CD8-positive, alpha-beta memory T cell (primary cell): ENCODE measurements at regions not wholly inside any gene's neighbourhood (a gene's known extent, or its start where the extent isn't known, plus 50 kb on each side); places are given as distances from the start of the nearest gene placed in this dataset.
"Not testable (repeated sequence)": the region's sequence is repeated elsewhere in the genome, so short reads cannot be mapped to it uniquely, and the experiment has no call there.

ENCODE experiments used
- CTCF ChIA-PET: fragments of 350-600 bp; sonication (Branson Sonifier 250); formaldehyde crosslinking; loops from one replicate; lab custom pipeline; 2021; ENCODE audit warnings: antibody characterized with exemption; lab: Charles Lee
- POLR2A ChIA-PET: fragments of 350-600 bp; sonication (Branson Sonifier 250); formaldehyde crosslinking; loops from one replicate; lab custom pipeline; 2021; ENCODE audit warnings: antibody characterized with exemption; lab: Charles Lee
- DNase-seq, 5 donors: peaks; one replicate each; pipeline versions ENCODE4 v3.0.0 to v3.0.0-alpha.2; 2020 to 2022; ENCODE audit warnings: mixed read lengths in 1 of 5
- H3K27ac ChIP-seq: one replicate; pipeline ENCODE4 v1.7.0; 2013; ENCODE audit warnings: low read depth, mild to moderate bottlenecking, low read length, moderate library complexity
- H3K27me3 ChIP-seq: 2 replicates; pipeline ENCODE4 v1.7.0; 2013; ENCODE audit warnings: low read length, mild to moderate bottlenecking; ENCODE audit not compliant: insufficient read depth, poor library complexity, severe bottlenecking
- H3K36me3 ChIP-seq: 2 replicates; pipeline ENCODE4 v1.7.0; 2013; ENCODE audit warnings: mild to moderate bottlenecking, low read length, moderate library complexity; ENCODE audit not compliant: insufficient read depth
- H3K4me1 ChIP-seq: 2 replicates; pipeline ENCODE4 v1.7.0; 2013; ENCODE audit warnings: mild to moderate bottlenecking, low read length, moderate library complexity; ENCODE audit not compliant: insufficient read depth
- H3K4me3 ChIP-seq: 2 replicates; pipeline ENCODE4 v1.7.0; 2013; ENCODE audit warnings: mild to moderate bottlenecking, low read length
- H3K9me3 ChIP-seq: 2 replicates; pipeline ENCODE4 v1.7.0; 2013; ENCODE audit warnings: mild to moderate bottlenecking, low read length
- H3K27ac Mint-ChIP-seq, 8 donors: one replicate each; pipeline ENCODE4 v1.8.0; 2020 to 2021; ENCODE audit warnings: mixed read lengths in 8 of 8, mild to moderate bottlenecking in 6 of 8, inconsistent platforms in 3 of 8, moderate library complexity in 3 of 8
- H3K27me3 Mint-ChIP-seq, 2 donors: one replicate each; pipeline ENCODE4 v1.8.0; 2020 to 2021; ENCODE audit warnings: mixed read lengths in 2 of 2, mild to moderate bottlenecking in 1 of 2, moderate library complexity in 1 of 2
- H3K36me3 Mint-ChIP-seq, 3 donors: one replicate each; pipeline ENCODE4 v1.8.0; 2020 to 2021; ENCODE audit warnings: mixed read lengths in 3 of 3, inconsistent platforms in 1 of 3, mild to moderate bottlenecking in 1 of 3
- H3K4me1 Mint-ChIP-seq, 3 donors: one replicate each; pipeline ENCODE4 v1.8.0; 2020 to 2021; ENCODE audit warnings: mixed read lengths in 3 of 3, inconsistent platforms in 1 of 3, mild to moderate bottlenecking in 1 of 3
- H3K4me3 Mint-ChIP-seq, 7 donors: one replicate each; pipeline ENCODE4 v1.8.0; 2020 to 2021; ENCODE audit warnings: mixed read lengths in 7 of 7, mild to moderate bottlenecking in 6 of 7, moderate library complexity in 4 of 7, inconsistent platforms in 2 of 7
- H3K9me3 Mint-ChIP-seq, 5 donors: one replicate each; pipeline ENCODE4 v1.8.0; 2020 to 2022; ENCODE audit warnings: mixed read lengths in 5 of 5, mild to moderate bottlenecking in 3 of 5, moderate library complexity in 2 of 5, inconsistent platforms in 1 of 5

GRCh38 chr13:83691966-83692365 lies 190.3 kb downstream of the SLITRK1 start:
- H3K4me1 Mint-ChIP-seq, result no peaks in the 10 kb centered on the region

GRCh38 chr13:83681547-83681946 lies 200.7 kb downstream of the SLITRK1 start:
- peaks cover 0 to 6% (median 0%) of the 10 kb centered on the region in 5 donors for H3K9me3 Mint-ChIP-seq
- H3K27ac ChIP-seq, result no peak overlapping the region
- no peak overlapping the region for H3K27ac Mint-ChIP-seq
- no peak overlapping the region for H3K4me3 ChIP-seq
- POLR2A ChIA-PET, result no interaction called here
- H3K4me1 ChIP-seq, result no peaks in the 10 kb centered on the region
- H3K9me3 ChIP-seq, result no peaks in the 10 kb centered on the region
- no peaks in the 10 kb centered on the region for H3K36me3 ChIP-seq
- no peaks in the 10 kb centered on the region for H3K4me1 Mint-ChIP-seq
- no peaks in the 10 kb centered on the region for H3K27me3 Mint-ChIP-seq
- DNase-seq, result no peak
- no peak overlapping the region for H3K4me3 Mint-ChIP-seq
- no peaks in the 10 kb centered on the region for H3K36me3 Mint-ChIP-seq
- CTCF ChIA-PET, result no interaction called here
- no peaks in the 10 kb centered on the region for H3K27me3 ChIP-seq

More at GRCh38 chr13:83691966-83692365, 190.3 kb downstream of the SLITRK1 start:
- DNase-seq, result no peak
- peaks cover 0 to 4% (median 0%) of the 10 kb centered on the region in 5 donors for H3K9me3 Mint-ChIP-seq
- no peak overlapping the region for H3K4me3 ChIP-seq
- H3K4me3 Mint-ChIP-seq, result no peak overlapping the region
- no peak overlapping the region for H3K27ac Mint-ChIP-seq
- no peaks in the 10 kb centered on the region for H3K27me3 Mint-ChIP-seq
- no peaks in the 10 kb centered on the region for H3K9me3 ChIP-seq
- no peaks in the 10 kb centered on the region for H3K36me3 ChIP-seq
- H3K27ac ChIP-seq, result no peak overlapping the region
- no peaks in the 10 kb centered on the region for H3K36me3 Mint-ChIP-seq
- ChIA-PET POLR2A (no interaction called here), CTCF (no interaction called here)
- no peaks in the 10 kb centered on the region for H3K4me1 ChIP-seq
- H3K27me3 ChIP-seq, result no peaks in the 10 kb centered on the region

GRCh38 chr13:83677985-83678384 lies 204.3 kb downstream of the SLITRK1 start:
- H3K4me1 Mint-ChIP-seq, result no peaks in the 10 kb centered on the region
- no peaks in the 10 kb centered on the region for H3K36me3 ChIP-seq
- H3K4me3 Mint-ChIP-seq, result no peak overlapping the region
- POLR2A ChIA-PET, result no interaction called here
- no peaks in the 10 kb centered on the region for H3K4me1 ChIP-seq
- no peak overlapping the region for H3K27ac Mint-ChIP-seq
- H3K9me3 Mint-ChIP-seq, result peaks cover 0 to 5% (median 0%) of the 10 kb centered on the region in 5 donors
- CTCF ChIA-PET, result no interaction called here
- no peaks in the 10 kb centered on the region for H3K27me3 Mint-ChIP-seq
- H3K9me3 ChIP-seq, result no peaks in the 10 kb centered on the region
- DNase-seq, result no peak
- no peaks in the 10 kb centered on the region for H3K27me3 ChIP-seq
- H3K27ac ChIP-seq, result no peak overlapping the region
- no peaks in the 10 kb centered on the region for H3K36me3 Mint-ChIP-seq
- H3K4me3 ChIP-seq, result no peak overlapping the region

- no peak for DNase-seq
- H3K4me3 ChIP-seq, result no peak overlapping the region
- H3K4me1 ChIP-seq, result no peaks in the 10 kb centered on the region
- no peaks in the 10 kb centered on the region for H3K36me3 ChIP-seq
- H3K9me3 Mint-ChIP-seq, result peaks cover 0 to 5% (median 2%) of the 10 kb centered on the region in 5 donors
- no peaks in the 10 kb centered on the region for H3K27me3 ChIP-seq
- ChIA-PET POLR2A (no interaction called here), CTCF (no interaction called here)
- H3K9me3 ChIP-seq, result no peaks in the 10 kb centered on the region
- no peaks in the 10 kb centered on the region for H3K4me1 Mint-ChIP-seq
- no peak overlapping the region for H3K27ac ChIP-seq
- no peak overlapping the region for H3K4me3 Mint-ChIP-seq
- H3K27ac Mint-ChIP-seq, result peak overlapping the region in 1 of 8 donors; percentile 55
- no peaks in the 10 kb centered on the region for H3K36me3 Mint-ChIP-seq
- no peaks in the 10 kb centered on the region for H3K27me3 Mint-ChIP-seq
Measured at GRCh38 chr13:83672612-83673011, 209.7 kb downstream of the SLITRK1 start.

GRCh38 chr13:83667606-83668005 lies 214.7 kb downstream of the SLITRK1 start:
- Histone ChIP-seq H3K36me3 (no peaks in the 10 kb centered on the region), H3K27me3 (no peaks in the 10 kb centered on the region), H3K9me3 (no peaks in the 10 kb centered on the region), H3K4me3 (no peak overlapping the region), H3K27ac (no peak overlapping the region), H3K4me1 (no peaks in the 10 kb centered on the region)
- H3K27ac Mint-ChIP-seq, result no peak overlapping the region
- peaks cover 0 to 5% (median 2%) of the 10 kb centered on the region in 5 donors for H3K9me3 Mint-ChIP-seq
- ChIA-PET CTCF (no interaction called here), POLR2A (no interaction called here)
- no peaks in the 10 kb centered on the region for H3K27me3 Mint-ChIP-seq
- no peak overlapping the region for H3K4me3 Mint-ChIP-seq
- no peak for DNase-seq
- no peaks in the 10 kb centered on the region for H3K36me3 Mint-ChIP-seq
- H3K4me1 Mint-ChIP-seq, result no peaks in the 10 kb centered on the region

- CTCF ChIA-PET, result no interaction called here
- H3K27me3 ChIP-seq, result no peaks in the 10 kb centered on the region
- H3K27ac ChIP-seq, result no peak overlapping the region
- Mint-ChIP-seq H3K27me3 (no peaks in the 10 kb centered on the region), H3K36me3 (no peaks in the 10 kb centered on the region), H3K4me1 (no peaks in the 10 kb centered on the region), H3K9me3 (peaks cover 0 to 5% (median 2%) of the 10 kb centered on the region in 5 donors), H3K4me3 (no peak overlapping the region), H3K27ac (no peak overlapping the region)
- H3K9me3 ChIP-seq, result no peaks in the 10 kb centered on the region
- no peaks in the 10 kb centered on the region for H3K36me3 ChIP-seq
- H3K4me3 ChIP-seq, result no peak overlapping the region
- H3K4me1 ChIP-seq, result no peaks in the 10 kb centered on the region
- DNase-seq, result no peak
- POLR2A ChIA-PET, result no interaction called here
Measured at GRCh38 chr13:83666141-83666540, 216.1 kb downstream of the SLITRK1 start.

GRCh38 chr13:83657281-83657680 lies 225.0 kb downstream of the SLITRK1 start:
- H3K4me3 Mint-ChIP-seq, result no peak overlapping the region
- H3K4me1 Mint-ChIP-seq, result no peaks in the 10 kb centered on the region
- no peaks in the 10 kb centered on the region for H3K36me3 Mint-ChIP-seq
- H3K27me3 ChIP-seq, result no peaks in the 10 kb centered on the region
- H3K27ac Mint-ChIP-seq, result no peak overlapping the region
- H3K27me3 Mint-ChIP-seq, result no peaks in the 10 kb centered on the region
- H3K4me3 ChIP-seq, result no peak overlapping the region
- no peak for DNase-seq
- no peaks in the 10 kb centered on the region for H3K36me3 ChIP-seq
- CTCF ChIA-PET, result no interaction called here
- H3K27ac ChIP-seq, result no peak overlapping the region
- peaks cover 0 to 4% (median 0%) of the 10 kb centered on the region in 5 donors for H3K9me3 Mint-ChIP-seq
- H3K4me1 ChIP-seq, result no peaks in the 10 kb centered on the region
- POLR2A ChIA-PET, result no interaction called here
- no peaks in the 10 kb centered on the region for H3K9me3 ChIP-seq

- H3K36me3 Mint-ChIP-seq, CTCF ChIA-PET, H3K27me3 Mint-ChIP-seq, H3K4me1 Mint-ChIP-seq, H3K27ac Mint-ChIP-seq, POLR2A ChIA-PET, H3K9me3 ChIP-seq, H3K27me3 ChIP-seq, H3K4me3 Mint-ChIP-seq, H3K4me3 ChIP-seq, DNase-seq, H3K4me1 ChIP-seq, H3K36me3 ChIP-seq, H3K27ac ChIP-seq: not testable (repeated sequence)
- H3K9me3 Mint-ChIP-seq, result peaks cover 1 to 28% (median 10%) of the 10 kb centered on the region in 5 donors
Measured at GRCh38 chr13:83642617-83643016, 239.7 kb downstream of the SLITRK1 start.

- Histone ChIP-seq H3K9me3 (no peaks in the 10 kb centered on the region), H3K27me3 (no peaks in the 10 kb centered on the region), H3K4me3 (no peak overlapping the region), H3K36me3 (no peaks in the 10 kb centered on the region), H3K4me1 (no peaks in the 10 kb centered on the region), H3K27ac (no peak overlapping the region)
- Mint-ChIP-seq H3K27me3 (no peaks in the 10 kb centered on the region), H3K36me3 (no peaks in the 10 kb centered on the region), H3K9me3 (peaks cover 0 to 6% (median 0%) of the 10 kb centered on the region in 5 donors), H3K4me1 (no peaks in the 10 kb centered on the region), H3K27ac (no peak overlapping the region), H3K4me3 (no peak overlapping the region)
- POLR2A ChIA-PET, result no interaction called here
- DNase-seq, result no peak
- CTCF ChIA-PET, result no interaction called here
Measured at GRCh38 chr13:83634601-83635000, 247.7 kb downstream of the SLITRK1 start.
